Fibroblast of skin of right quadriceps (primary cell): ENCODE measurements at regions not wholly inside any gene's neighbourhood (a gene's known extent, or its start where the extent isn't known, plus 50 kb on each side); places are given as distances from the start of the nearest gene placed in this dataset.
A peak's percentile ranks its signal among the peaks of the same experiment; 100 is the strongest.
"Not testable (repeated sequence)": the region's sequence is repeated elsewhere in the genome, so short reads cannot be mapped to it uniquely, and the experiment has no call there.

Experiments
- DNase-seq: peaks from one replicate; pipeline ENCODE4 v3.0.0-alpha.2; 2013

DNA sequence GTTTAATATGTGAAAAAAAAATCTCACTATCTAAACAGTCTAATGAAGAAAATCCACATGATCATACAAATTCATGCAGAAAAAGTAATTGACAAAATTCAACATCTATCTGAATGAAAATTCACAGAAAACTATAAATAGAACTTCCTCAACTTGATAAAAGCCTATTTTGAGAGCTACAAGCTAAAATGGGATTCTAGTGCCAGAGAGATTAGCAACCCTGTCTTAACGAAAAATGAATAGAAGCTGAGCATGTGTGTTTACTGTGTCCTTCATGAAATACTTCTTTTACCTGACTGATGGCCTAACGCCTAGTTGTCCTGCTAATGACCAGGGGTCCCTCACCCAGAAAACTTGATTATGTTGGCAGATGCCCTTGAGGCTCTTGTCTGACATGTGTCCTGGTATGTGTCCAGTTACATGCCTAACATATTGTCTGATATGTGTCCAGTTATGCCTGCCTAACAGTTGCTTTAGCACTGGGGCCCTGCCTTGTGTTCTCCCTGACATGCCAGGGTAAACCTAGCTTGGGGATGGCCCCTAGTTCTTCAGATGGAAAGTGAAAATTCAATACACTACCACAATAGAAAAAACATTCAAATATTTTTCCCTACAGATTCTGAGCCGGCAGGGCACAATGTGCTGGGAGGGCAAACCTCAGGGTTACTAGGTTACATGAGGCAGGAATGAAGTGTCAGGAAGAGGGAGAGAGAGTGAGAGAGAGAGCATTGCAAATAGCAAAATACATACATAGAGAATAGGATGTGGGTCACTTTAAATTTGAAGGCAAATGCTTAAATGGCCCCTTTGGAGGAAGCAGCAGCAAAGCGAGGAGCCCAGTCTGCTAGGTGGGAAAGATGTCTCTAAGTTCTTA lies 834.0 kb downstream of the CDH11 start:
- no peak for DNase-seq

GRCh38 chr16:64282181-64282580 lies 839.7 kb downstream of the CDH11 start:
- no peak for DNase-seq

GRCh38 chr16:64280317-64280716 lies 841.5 kb downstream of the CDH11 start:
- DNase-seq = no peak

DNA sequence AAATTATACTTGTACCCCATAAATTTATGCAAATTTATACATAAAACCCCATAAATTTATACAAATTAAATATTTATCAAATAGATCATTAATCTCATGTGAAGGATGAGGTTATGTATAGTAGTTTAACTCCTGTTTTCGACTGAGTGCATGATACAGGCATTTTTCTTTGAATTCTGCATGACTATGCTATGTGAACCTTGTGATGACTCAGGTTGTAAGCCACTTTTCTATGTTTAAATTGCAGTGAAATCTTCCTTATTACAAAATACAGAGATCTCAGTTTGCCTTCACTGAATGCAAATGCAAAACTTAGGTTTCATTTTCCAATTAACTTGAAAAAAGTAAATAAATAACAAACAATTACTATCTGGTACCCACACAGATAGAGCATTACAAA lies 843.7 kb downstream of the CDH11 start:
- DNase-seq = peak; percentile 58

- DNase-seq = no peak
Measured at GRCh38 chr16:64276646-64277045, 845.2 kb downstream of the CDH11 start.

GRCh38 chr16:64272028-64272427 lies 849.8 kb downstream of the CDH11 start:
- no peak for DNase-seq

- DNase-seq = peak; percentile 39
Measured at GRCh38 chr16:64269756-64270155, 852.1 kb downstream of the CDH11 start.

- peak; percentile 34 for DNase-seq
Measured at GRCh38 chr16:64265756-64266155, 856.1 kb downstream of the CDH11 start.

- not testable (repeated sequence) for DNase-seq
Measured at GRCh38 chr16:64260631-64261401, 861.0 kb downstream of the CDH11 start.

GRCh38 chr16:64254443-64255367 lies 867.2 kb downstream of the CDH11 start:
- no peak for DNase-seq

DNA sequence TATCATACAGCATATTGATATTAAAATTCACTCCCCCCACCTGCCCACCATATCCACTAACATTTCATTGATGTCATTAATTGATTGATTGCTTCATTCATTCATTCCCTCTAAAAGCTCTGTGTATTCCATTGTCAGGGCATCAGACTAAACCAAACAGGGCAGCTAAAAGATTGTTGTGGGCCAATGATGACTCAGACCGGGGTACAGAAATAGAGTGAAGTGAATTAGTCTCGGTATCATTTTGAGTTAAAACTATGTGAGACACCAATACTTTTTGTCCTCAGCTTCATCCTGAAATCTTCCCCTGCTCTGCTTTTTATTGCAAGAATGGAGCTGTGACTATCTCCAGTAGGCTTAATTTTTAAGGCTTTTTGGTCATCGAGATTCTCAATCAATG lies 868.3 kb downstream of the CDH11 start:
- DNase-seq = no peak

GRCh38 chr16:64253096-64253495 lies 868.8 kb downstream of the CDH11 start:
- no peak for DNase-seq

DNA sequence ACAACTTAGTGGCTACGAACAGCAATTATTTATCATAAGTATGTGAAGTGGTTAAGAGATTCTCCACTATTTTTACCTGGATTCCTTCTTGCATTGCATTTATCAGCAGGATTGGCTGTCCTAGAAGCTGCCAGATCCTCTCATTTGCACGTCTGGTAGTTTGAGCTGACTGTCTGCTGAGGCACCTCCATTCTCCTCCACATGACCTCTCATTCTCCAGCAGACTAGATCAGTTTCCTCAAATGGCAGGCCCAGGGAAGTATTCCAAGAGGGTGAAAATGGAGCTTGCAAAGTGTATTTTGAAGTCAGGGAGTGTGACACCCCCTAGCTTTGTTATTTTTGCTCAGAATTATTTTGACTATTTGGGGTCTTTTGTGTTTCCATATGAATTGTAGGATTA lies 870.1 kb downstream of the CDH11 start:
- no peak for DNase-seq

DNA sequence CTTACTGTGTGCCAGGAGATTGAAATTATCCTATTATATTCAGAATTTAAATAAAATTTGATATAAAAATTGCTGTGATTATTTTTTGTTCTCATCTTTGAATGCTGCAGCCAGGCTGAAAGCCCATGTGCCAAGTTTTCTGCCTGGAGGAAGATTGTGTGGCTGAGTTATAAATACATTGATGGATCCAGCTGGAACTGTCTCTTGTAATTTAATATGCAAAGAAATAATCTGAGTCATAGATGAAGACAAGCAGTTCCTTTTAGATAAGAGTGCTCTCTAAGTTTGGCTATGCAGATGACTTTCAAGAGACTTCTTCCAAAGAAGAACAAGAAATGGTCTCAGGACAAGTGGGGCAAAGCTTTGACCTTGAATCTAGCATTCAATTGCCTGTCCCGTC lies 871.0 kb downstream of the CDH11 start:
- DNase-seq = peak; percentile 32

- DNase-seq = no peak
Measured at GRCh38 chr16:64242492-64242891, 879.4 kb downstream of the CDH11 start.

- DNase-seq = peak; percentile 57
Measured at GRCh38 chr16:64240586-64240985, 881.3 kb downstream of the CDH11 start.

GRCh38 chr16:64238571-64238970 lies 883.3 kb downstream of the CDH11 start:
- DNase-seq = peak; percentile 86

DNA sequence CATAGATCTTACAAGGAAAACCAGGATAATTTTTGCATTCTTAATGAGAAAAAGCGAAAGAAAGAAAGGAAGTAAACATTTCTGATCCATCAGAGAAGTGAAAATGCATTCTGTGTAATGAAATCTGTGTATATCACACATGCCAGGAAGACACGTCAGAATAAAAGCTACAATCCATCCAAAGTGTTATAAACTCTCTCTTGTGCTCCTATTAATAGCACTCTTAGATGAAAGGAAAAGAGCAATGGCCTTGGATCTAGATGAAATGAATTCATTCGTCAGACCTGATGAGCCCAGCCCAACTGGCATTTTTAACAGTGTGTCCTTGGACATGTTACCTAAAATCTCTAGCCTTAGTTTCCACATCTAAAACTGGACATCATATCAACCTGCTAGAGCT lies 885.5 kb downstream of the CDH11 start:
- peak; percentile 9 for DNase-seq

- DNase-seq = no peak
Measured at GRCh38 chr16:64234200-64234599, 887.7 kb downstream of the CDH11 start.

DNA sequence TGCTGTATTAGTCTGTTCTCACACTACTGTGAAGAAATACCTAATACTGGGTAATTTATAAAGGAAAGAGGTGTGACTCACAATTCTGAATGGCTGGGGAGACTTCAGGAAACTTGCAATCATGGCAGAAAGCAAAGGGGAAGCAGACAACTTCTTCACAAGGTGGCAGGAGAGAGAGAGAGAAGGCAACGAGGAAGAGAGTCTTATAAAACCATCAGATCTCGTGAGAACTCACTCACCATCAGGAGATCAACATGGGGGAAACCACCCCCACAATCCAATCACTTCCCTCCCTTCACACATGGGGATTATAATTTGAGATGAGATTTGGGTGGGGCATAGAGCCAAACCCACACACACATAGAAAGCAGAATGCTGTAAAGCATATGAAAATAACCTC lies 896.2 kb downstream of the CDH11 start:
- no peak for DNase-seq

DNA sequence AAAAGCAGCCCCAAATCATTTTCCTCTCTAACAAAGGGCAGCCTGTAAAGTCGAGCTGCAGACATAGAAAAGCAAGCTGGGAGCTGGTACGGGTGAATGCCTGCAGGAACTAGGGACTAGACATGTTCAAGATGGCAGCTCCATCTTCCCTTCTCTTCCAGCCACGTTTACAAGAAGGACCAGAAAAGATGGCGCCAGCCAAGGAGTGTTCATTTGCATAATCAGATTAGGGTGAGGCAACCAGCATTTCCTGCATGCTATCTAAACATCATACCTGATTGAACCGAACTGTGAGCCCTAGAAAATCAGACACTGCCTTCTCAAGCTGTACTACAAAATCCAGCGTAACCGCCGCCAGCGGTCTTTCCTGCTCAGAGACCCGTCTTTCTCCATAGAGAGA lies 896.8 kb downstream of the CDH11 start:
- no peak for DNase-seq

DNA sequence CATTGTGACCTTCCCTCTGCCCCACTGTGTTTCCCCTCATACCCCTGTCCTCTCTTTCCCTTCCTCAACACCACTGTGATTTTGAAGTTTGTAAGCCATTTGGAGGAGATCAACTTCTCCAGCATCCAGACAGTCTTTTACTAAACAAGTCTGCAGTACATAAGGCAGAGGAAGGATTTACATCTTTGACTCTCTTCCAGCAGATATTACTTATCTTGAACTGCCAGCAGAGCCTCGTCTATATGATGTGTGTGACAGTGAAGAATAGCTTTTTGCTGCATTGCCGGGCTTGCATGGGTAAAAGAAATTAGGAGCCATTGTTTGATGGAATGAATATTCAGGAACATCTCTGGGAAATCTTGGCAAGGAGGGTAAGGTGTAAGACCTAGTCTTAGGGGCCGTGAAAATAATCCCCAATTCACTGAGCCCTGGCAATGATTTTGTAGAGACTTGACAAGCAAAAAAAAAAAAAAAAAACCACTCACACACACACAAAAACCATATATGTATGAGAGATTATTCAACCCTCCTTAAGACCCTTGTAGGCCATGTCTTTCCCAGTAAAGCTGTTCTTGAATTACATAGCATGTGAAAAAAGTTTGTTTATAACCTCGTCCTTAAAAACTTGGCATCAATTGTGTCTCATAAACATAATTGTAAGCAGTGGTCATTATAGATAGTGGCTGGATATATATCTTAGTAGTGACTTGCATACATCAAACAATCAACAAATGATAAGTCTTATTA lies 903.9 kb downstream of the CDH11 start:
- no peak for DNase-seq
